Endothelial cell (in vitro differentiated cells): ENCODE measurements at regions not wholly inside any gene's neighbourhood (a gene's known extent, or its start where the extent isn't known, plus 50 kb on each side); places are given as distances from the start of the nearest gene placed in this dataset.
"Not testable (repeated sequence)": the region's sequence is repeated elsewhere in the genome, so short reads cannot be mapped to it uniquely, and the experiment has no call there.

Experiments
- DNase-seq: peaks from one replicate; pipeline ENCODE4 v3.0.0; 2021; ENCODE audit warnings: low spot score
- H3K27ac Mint-ChIP-seq: one replicate; pipeline ENCODE4 v1.8.0; 2021; ENCODE audit warnings: mixed read lengths, inconsistent platforms; ENCODE audit not compliant: unreplicated experiment
- H3K27me3 Mint-ChIP-seq: one replicate; pipeline ENCODE4 v1.8.0; 2021; ENCODE audit warnings: mild to moderate bottlenecking, moderate library complexity, mixed read lengths, inconsistent platforms; ENCODE audit not compliant: unreplicated experiment
- H3K36me3 Mint-ChIP-seq: one replicate; pipeline ENCODE4 v1.8.0; 2021; ENCODE audit warnings: mild to moderate bottlenecking, low read depth, mixed read lengths, inconsistent platforms; ENCODE audit not compliant: unreplicated experiment
- H3K4me1 Mint-ChIP-seq: one replicate; pipeline ENCODE4 v1.8.0; 2021; ENCODE audit warnings: mild to moderate bottlenecking, mixed read lengths, inconsistent platforms; ENCODE audit not compliant: unreplicated experiment
- H3K4me3 Mint-ChIP-seq: one replicate; pipeline ENCODE4 v1.8.0; 2021; ENCODE audit warnings: mild to moderate bottlenecking, mixed read lengths, inconsistent platforms; ENCODE audit not compliant: unreplicated experiment
- H3K9me3 Mint-ChIP-seq: one replicate; pipeline ENCODE4 v1.8.0; 2021; ENCODE audit warnings: mixed read lengths, inconsistent platforms; ENCODE audit not compliant: unreplicated experiment
- TF ChIP-seq, protein P1 (sequence below): fragments of 200-600 bp; sonication (generic); IDR thresholded peaks from one replicate; pipeline ENCODE4 v1.5.0; 2021; ENCODE audit warnings: antibody characterized with exemption; ENCODE audit not compliant: unreplicated experiment

DNA sequence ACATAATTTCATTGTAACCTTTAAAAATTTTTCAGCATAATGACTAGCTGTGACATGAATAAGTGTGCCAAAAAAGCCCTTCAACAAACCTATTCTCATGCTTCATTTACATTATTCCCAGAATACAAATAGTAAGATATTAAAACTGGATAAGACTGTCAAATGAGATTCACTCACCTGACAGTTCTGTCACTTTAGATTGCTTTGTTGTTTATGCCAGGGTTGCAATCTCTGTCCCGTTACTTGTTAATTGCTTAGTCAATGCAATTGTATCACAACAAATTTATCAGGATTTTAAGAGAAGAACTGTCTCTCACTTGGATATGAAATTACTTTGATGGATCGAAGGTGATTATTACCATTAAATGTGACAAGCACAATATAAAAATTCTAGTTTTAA, 616.0 kb upstream of the IGFBP7 start:
- Mint-ChIP-seq H3K9me3 (no peaks in the 10 kb centered on the region), H3K27ac (no peak overlapping the region), H3K36me3 (no peaks in the 10 kb centered on the region), H3K27me3 (no peaks in the 10 kb centered on the region), H3K4me3 (no peak overlapping the region), H3K4me1 (no peaks in the 10 kb centered on the region)
- DNase-seq, result no peak
- TF ChIP-seq, protein P1, sequence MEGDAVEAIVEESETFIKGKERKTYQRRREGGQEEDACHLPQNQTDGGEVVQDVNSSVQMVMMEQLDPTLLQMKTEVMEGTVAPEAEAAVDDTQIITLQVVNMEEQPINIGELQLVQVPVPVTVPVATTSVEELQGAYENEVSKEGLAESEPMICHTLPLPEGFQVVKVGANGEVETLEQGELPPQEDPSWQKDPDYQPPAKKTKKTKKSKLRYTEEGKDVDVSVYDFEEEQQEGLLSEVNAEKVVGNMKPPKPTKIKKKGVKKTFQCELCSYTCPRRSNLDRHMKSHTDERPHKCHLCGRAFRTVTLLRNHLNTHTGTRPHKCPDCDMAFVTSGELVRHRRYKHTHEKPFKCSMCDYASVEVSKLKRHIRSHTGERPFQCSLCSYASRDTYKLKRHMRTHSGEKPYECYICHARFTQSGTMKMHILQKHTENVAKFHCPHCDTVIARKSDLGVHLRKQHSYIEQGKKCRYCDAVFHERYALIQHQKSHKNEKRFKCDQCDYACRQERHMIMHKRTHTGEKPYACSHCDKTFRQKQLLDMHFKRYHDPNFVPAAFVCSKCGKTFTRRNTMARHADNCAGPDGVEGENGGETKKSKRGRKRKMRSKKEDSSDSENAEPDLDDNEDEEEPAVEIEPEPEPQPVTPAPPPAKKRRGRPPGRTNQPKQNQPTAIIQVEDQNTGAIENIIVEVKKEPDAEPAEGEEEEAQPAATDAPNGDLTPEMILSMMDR, result no peak

GRCh38 chr4:57719456-57719855, 609.3 kb upstream of the IGFBP7 start:
- peaks cover 4% of the 10 kb centered on the region for H3K36me3 Mint-ChIP-seq
- no peaks in the 10 kb centered on the region for H3K27me3 Mint-ChIP-seq
- no peak overlapping the region for H3K4me3 Mint-ChIP-seq
- no peaks in the 10 kb centered on the region for H3K4me1 Mint-ChIP-seq
- TF ChIP-seq, protein P1, result no peak
- no peak overlapping the region for H3K27ac Mint-ChIP-seq
- H3K9me3 Mint-ChIP-seq, result no peaks in the 10 kb centered on the region
- no peak for DNase-seq

- not testable (repeated sequence) for H3K4me3 Mint-ChIP-seq, H3K27me3 Mint-ChIP-seq, H3K4me1 Mint-ChIP-seq, DNase-seq, H3K9me3 Mint-ChIP-seq, H3K27ac Mint-ChIP-seq, H3K36me3 Mint-ChIP-seq
Observed at GRCh38 chr4:57714313-57714712, 604.1 kb upstream of the IGFBP7 start.

- no peaks in the 10 kb centered on the region for H3K27me3 Mint-ChIP-seq
- H3K9me3 Mint-ChIP-seq, result no peaks in the 10 kb centered on the region
- H3K4me3 Mint-ChIP-seq, result no peak overlapping the region
- H3K4me1 Mint-ChIP-seq, result peaks cover 1% of the 10 kb centered on the region
- no peak overlapping the region for H3K27ac Mint-ChIP-seq
- TF ChIP-seq, protein P1, result no peak
- DNase-seq, result no peak
- no peaks in the 10 kb centered on the region for H3K36me3 Mint-ChIP-seq
Observed at GRCh38 chr4:57710053-57710452, 599.9 kb upstream of the IGFBP7 start.

- DNase-seq, result no peak
- TF ChIP-seq, protein P1, result no peak
- Mint-ChIP-seq H3K36me3 (no peaks in the 10 kb centered on the region), H3K27me3 (no peaks in the 10 kb centered on the region), H3K9me3 (peaks cover 6% of the 10 kb centered on the region), H3K4me3 (no peak overlapping the region), H3K27ac (no peak overlapping the region), H3K4me1 (no peaks in the 10 kb centered on the region)
Observed at GRCh38 chr4:57691370-57691769, 581.2 kb upstream of the IGFBP7 start.
